CD1c-positive myeloid dendritic cell (primary cell): ENCODE measurements at regions not wholly inside any gene's neighbourhood (a gene's known extent, or its start where the extent isn't known, plus 50 kb on each side); places are given as distances from the start of the nearest gene placed in this dataset.

Experiments used
- DNase-seq: peaks from one replicate; pipeline ENCODE4 v3.0.0-alpha.2; 2016; ENCODE audit errors: extremely low spot score

DNA sequence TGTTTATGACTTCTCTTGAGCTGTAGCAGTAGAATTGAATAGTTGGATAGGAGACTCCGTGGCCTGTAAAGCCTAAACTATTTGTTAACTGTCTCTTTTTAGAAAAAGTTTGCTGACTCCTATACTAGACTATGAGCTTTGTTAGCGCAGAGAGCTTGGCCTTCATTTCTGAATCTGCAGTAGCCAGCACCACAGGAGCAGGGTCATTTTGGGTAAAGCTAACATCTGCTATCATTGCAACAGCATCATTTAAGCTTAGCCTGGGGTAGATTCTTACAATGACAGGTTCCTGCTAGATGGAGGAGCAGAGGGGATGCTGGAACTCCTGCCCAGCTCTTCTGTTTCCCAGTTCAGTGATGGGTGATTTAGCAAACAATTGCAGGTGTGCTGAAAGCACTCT lies 133.7 kb upstream of the ASTN2 start:
- DNase-seq: no peak

- DNase-seq: no peak
Observed at GRCh38 chr9:117547904-117548303, 133.0 kb upstream of the ASTN2 start.

- no peak for DNase-seq
Observed at GRCh38 chr9:117546894-117547678, 132.2 kb upstream of the ASTN2 start.

DNA sequence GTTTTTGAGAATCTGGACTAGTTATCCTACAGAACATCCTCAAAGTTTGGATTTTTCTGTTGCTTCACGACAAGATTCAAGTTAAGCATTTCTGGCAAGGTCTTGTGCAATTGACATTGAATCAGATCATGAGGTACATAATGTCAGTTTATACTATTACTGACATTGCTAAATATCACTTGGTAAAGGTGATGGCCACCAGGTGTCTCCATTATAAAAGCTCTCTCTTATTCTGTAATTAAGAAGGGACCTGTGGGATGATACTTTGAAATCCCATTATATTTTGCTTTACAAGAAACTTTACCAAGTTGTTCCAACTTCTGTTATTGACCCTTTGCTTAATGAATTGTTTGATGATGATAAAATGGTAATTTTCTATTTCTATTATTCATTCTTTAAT lies 131.0 kb upstream of the ASTN2 start:
- no peak for DNase-seq

DNA sequence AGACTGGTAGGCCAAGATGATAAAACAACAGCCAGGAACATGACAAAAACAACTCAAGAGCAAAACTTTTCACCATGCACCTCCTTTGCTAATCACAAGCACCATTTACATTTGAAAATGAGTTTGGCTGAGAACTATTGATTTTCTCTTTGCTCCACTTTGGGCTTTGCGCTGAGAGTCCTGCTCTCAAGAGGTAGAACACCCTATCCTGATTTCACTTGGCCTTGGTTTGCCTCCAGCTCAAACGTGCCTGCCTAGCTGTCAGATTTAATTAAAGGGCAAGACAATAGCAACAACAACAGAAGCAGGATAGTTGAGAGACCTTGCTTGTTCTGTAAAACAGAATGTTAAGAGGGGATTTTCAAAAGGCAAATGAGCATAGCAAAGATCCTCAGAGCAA lies 128.2 kb upstream of the ASTN2 start:
- no peak for DNase-seq

GRCh38 chr9:117542021-117542420 lies 127.2 kb upstream of the ASTN2 start:
- DNase-seq: no peak

- DNase-seq: no peak
Observed at GRCh38 chr9:117541181-117541580, 126.3 kb upstream of the ASTN2 start.

GRCh38 chr9:117535973-117536372 lies 121.1 kb upstream of the ASTN2 start:
- no peak for DNase-seq

- no peak for DNase-seq
Observed at GRCh38 chr9:117535434-117535833, 120.6 kb upstream of the ASTN2 start.

DNA sequence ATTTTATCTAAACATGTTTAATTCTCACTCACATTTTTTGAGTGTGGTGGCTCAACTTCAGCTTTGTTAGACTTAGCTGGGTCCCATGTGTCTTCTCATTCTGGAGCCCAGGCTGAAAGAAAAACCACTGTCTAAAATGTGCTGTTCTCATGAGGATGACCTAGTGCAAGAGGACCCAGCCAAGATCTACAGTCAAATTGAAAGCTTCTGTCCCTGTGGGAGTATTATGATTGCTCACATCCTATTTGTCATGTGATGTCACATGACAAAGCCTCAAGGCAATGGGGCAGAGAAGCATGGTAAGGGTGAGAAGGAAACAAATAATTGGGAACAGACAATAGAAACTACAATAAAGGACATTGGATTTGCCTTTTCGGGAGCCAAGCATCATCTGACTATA lies 113.4 kb upstream of the ASTN2 start:
- no peak for DNase-seq

GRCh38 chr9:117526674-117527073 lies 111.8 kb upstream of the ASTN2 start:
- DNase-seq: no peak

GRCh38 chr9:117523531-117524153 lies 108.8 kb upstream of the ASTN2 start:
- DNase-seq: no peak

- DNase-seq: no peak
Observed at GRCh38 chr9:117521293-117521692, 106.4 kb upstream of the ASTN2 start.

DNA sequence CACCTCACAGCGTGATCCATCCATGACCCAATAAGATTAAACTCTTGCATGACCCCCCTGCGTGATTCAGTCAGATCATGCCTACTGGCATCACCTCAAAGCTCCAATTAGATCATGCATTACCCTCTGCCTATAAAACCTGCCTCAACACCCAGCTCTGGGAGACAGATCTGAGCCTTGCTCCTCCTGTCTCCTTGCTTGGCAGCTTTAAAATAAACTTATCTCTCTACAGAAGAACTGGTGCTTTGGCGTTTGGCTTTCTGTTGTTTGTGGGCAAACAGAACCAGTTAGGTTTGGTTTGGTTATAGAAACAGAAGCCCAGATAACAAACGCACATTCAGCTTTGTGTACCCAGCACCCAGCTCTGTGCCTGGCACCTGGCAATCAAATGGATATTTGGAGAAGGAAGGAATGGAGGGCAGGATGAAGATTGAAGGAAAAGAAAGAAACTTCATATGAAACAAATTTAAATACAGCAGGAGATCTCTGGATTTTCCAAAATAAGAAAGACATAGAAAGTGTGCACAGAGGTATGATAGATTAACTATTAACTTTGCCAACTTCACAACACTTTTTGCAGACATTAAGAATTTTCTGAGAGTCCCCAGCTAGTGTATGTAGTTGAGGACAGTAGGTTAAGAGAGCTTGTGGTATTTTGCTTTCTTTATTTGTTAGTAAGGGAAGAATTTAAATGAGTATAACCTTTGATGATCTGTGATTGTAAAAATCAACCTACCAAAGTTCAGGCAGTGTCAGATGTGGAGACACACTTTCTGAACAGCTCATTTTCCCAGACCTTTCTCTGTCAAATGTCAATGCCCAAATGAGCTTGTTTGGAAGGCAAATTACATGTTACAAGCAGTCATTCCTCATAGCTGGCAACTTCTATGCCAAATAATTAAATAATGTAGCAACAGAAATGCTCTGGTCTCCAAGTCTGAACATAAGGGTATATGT lies 102.1 kb upstream of the ASTN2 start:
- no peak for DNase-seq

DNA sequence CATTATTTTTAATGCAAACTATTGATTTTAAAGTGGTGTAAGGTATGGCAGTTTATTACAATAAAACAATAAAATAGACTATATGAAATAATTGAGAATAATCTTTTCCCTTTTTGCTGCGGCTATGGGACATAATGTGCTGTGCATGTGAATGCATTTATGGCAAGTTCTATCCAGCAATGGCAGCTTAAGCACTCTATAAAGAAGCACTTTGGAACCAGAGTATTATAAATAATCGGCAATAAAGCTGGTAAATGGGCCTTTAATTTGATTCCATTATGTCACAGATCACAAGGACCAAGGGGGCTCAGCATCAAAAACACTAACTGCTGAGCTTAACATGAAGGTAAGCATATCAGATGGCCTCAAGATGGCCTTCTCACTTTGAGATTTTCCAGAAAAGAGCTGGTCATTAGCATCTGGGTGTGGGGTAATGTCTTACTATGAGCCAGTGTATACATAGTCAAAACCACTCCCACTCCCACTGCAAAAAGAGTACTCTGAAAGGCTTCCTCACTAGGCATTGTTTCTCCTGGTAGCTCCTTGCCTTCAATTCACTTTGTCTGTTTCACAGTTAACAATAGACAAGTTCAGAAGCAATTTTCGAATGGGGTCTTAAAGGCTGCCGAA lies 97.1 kb upstream of the ASTN2 start:
- no peak for DNase-seq

- DNase-seq: no peak
Observed at GRCh38 chr9:117496307-117496706, 81.5 kb upstream of the ASTN2 start.

- no peak for DNase-seq
Observed at GRCh38 chr9:117494401-117495090, 79.7 kb upstream of the ASTN2 start.

DNA sequence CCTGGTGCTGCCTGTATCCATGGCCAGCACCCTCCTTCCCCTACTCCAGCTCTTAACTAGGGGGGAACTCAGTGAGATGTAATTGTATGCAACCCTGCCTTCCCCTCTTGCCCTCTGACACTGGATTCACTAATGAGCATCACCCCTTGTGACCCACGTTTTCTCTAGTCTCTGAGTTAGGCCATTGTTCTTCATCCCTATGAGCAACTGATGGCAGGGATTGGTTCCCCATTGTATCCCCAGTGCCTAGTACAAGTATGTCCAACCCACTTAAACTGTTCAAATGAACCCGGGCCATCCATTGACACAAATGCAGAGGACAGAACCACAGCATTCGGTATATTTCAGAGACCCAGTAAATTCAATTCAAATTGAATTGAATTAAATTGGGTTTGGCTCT lies 77.6 kb upstream of the ASTN2 start:
- no peak for DNase-seq

- no peak for DNase-seq
Observed at GRCh38 chr9:117491491-117491890, 76.6 kb upstream of the ASTN2 start.

DNA sequence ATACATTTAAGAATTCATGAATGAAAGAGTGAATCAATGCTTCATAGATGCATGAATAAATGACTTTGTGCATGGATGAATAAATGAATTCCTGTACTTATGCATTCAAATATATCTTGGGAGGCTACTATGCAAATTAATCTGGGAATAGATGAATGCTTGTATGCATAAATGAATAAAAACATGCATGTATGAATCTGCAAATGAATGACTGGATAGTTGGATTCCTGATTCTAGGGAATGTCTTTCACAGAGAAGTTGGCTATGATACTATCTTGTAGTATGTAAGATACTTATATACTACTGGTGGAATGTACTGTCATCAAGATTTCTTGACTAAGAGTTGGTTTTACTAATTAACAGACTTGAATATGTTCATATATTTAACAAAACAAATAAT lies 75.3 kb upstream of the ASTN2 start:
- DNase-seq: no peak

GRCh38 chr9:117488659-117489058 lies 73.8 kb upstream of the ASTN2 start:
- no peak for DNase-seq
